A549 (cell line): ENCODE measurements at regions not wholly inside any gene's neighbourhood (a gene's known extent, or its start where the extent isn't known, plus 50 kb on each side); places are given as distances from the start of the nearest gene placed in this dataset.
A peak's percentile ranks its signal among the peaks of the same experiment; 100 is the strongest.

Source experiments
- ATAC-seq, 2 experiments: fragments of 200-7000 bp in 1 of 2; fragments of >200 bp in 1 of 2; cut with Nextera tagmentation in 1 of 2; cut with Tn5 transposase in 1 of 2; 3 replicates each; pipeline versions ENCODE4 v1.8.0 to v1.9.1; 2018 to 2020; ENCODE audit warnings: mild to moderate bottlenecking in 1 of 2, moderate library complexity in 1 of 2
- CTCF ChIA-PET: fragments of 300-600 bp; sonication (Branson Sonifier 250); formaldehyde crosslinking; extraction: SDS; loops from one replicate; lab custom pipeline; 2021; ENCODE audit warnings: antibody characterized with exemption, inconsistent platforms; lab: Yijun Ruan, JAX
- POLR2A ChIA-PET: fragments of 350-600 bp; formaldehyde crosslinking; extraction: SDS; loops from one replicate; lab custom pipeline; 2021; ENCODE audit warnings: antibody characterized with exemption, inconsistent platforms; lab: Yijun Ruan, JAX
- DNase-seq, 2 experiments: peaks; one replicate each; pipeline versions ENCODE4 v3.0.0 to v3.0.0-alpha.2; 2011 to 2016; ENCODE audit warnings: low read depth in 1 of 2, low spot score in 1 of 2
- FAIRE-seq: peaks from 2 replicates; lab custom pipeline; 2011; peaks lifted over from hg19 to GRCh38; lab: Jason Lieb, UNC
- H3K27ac ChIP-seq, 2 experiments: fragments of >200 bp; sonication (Bioruptor Twin); formaldehyde crosslinking; 3 replicates each; pipeline ENCODE4 v1.5.1; 2016 to 2017
- H3K4me1 ChIP-seq: fragments of >200 bp; sonication (Bioruptor Twin); formaldehyde crosslinking; 3 replicates; pipeline ENCODE4 v1.6.1; 2016
- H3K4me2 ChIP-seq: fragments of >200 bp; sonication (Bioruptor Twin); formaldehyde crosslinking; 3 replicates; pipeline ENCODE4 v1.6.1; 2016
- H3K4me3 ChIP-seq: fragments of >200 bp; sonication (Bioruptor Twin); formaldehyde crosslinking; 3 replicates; pipeline ENCODE4 v1.5.1; 2016
- H3K9me3 ChIP-seq: fragments of >200 bp; sonication (Bioruptor Twin); formaldehyde crosslinking; 3 replicates; pipeline ENCODE4 v1.6.1; 2016
- CBX8 ChIP-seq: fragments of 200-600 bp; sonication (generic); IDR thresholded peaks from 2 replicates; pipeline ENCODE4 v1.6.1; 2016
- CEBPB ChIP-seq, 2 experiments: fragments of >200 bp in 1 of 2; sonication (Bioruptor Twin) in 1 of 2; formaldehyde crosslinking in 1 of 2; IDR thresholded peaks; 2 replicates each; pipeline ENCODE4 v1.6.1; 2012 to 2016
- CHD2 ChIP-seq: fragments of 150-350 bp; IDR thresholded peaks from 2 replicates; pipeline ENCODE4 v1.6.1; 2014; ENCODE audit warnings: low read length; ENCODE audit not compliant: partially characterized antibody
- EHF ChIP-seq: fragments of 250-450 bp; sonication (Bioruptor Pico); IDR thresholded peaks from 2 replicates; pipeline ENCODE4 v1.5.0; 2020; ENCODE audit warnings: mild to moderate bottlenecking
- ESRRA ChIP-seq: fragments of 150-350 bp; IDR thresholded peaks from 2 replicates; pipeline ENCODE4 v1.6.1; 2014; ENCODE audit warnings: mild to moderate bottlenecking, low read length, borderline replicate concordance
- FOSB ChIP-seq: fragments of 250-450 bp; sonication (Bioruptor Pico); IDR thresholded peaks from 2 replicates; pipeline ENCODE4 v1.5.0; 2020; ENCODE audit warnings: mild to moderate bottlenecking, moderate library complexity
- FOXS1 ChIP-seq: fragments of 250-450 bp; sonication (Bioruptor Pico); IDR thresholded peaks from 2 replicates; pipeline ENCODE4 v1.5.0; 2020; ENCODE audit warnings: mild to moderate bottlenecking, moderate library complexity
- HEYL ChIP-seq: fragments of 250-450 bp; sonication (Bioruptor Pico); IDR thresholded peaks from 2 replicates; pipeline ENCODE4 v1.8.0; 2021; ENCODE audit warnings: mild to moderate bottlenecking, moderate library complexity
- HOXA7 ChIP-seq: fragments of 250-450 bp; sonication (Bioruptor Pico); IDR thresholded peaks from 2 replicates; pipeline ENCODE4 v1.5.0; 2020; ENCODE audit warnings: mild to moderate bottlenecking, moderate library complexity
- HOXB13 ChIP-seq: fragments of 250-450 bp; sonication (Bioruptor Pico); IDR thresholded peaks from 2 replicates; pipeline ENCODE4 v1.5.0; 2020; ENCODE audit warnings: low read depth, mild to moderate bottlenecking, moderate library complexity
- HOXB5 ChIP-seq: fragments of 250-450 bp; sonication (Bioruptor Pico); IDR thresholded peaks from 2 replicates; pipeline ENCODE4 v1.5.0; 2020; ENCODE audit warnings: mild to moderate bottlenecking, moderate library complexity
- KDM5A ChIP-seq: fragments of 200-600 bp; sonication (generic); IDR thresholded peaks from 2 replicates; pipeline ENCODE4 v1.6.1; 2016; ENCODE audit warnings: antibody characterized with exemption, mild to moderate bottlenecking
- MYC ChIP-seq: IDR thresholded peaks from 2 replicates; pipeline ENCODE4 v1.6.1; 2012; ENCODE audit warnings: mild to moderate bottlenecking, inconsistent platforms, low read length, improper control_type of control experiment, borderline replicate concordance
- NR3C1 ChIP-seq: fragments of >200 bp; sonication (Bioruptor Twin); formaldehyde crosslinking; IDR thresholded peaks from 3 replicates; pipeline ENCODE4 v1.6.1; 2017
- REST ChIP-seq: fragments of 200-600 bp; sonication (generic); IDR thresholded peaks from 2 replicates; pipeline ENCODE4 v1.6.1; 2016; ENCODE audit warnings: antibody characterized with exemption, mild to moderate bottlenecking, moderate library complexity
- RFX5 ChIP-seq: fragments of 450-650 bp; IDR thresholded peaks from 2 replicates; pipeline ENCODE4 v1.7.1; 2014; ENCODE audit warnings: antibody characterized with exemption, mild to moderate bottlenecking, moderate library complexity
- RNF2 ChIP-seq: fragments of 200-600 bp; sonication (generic); IDR thresholded peaks from 2 replicates; pipeline ENCODE4 v1.6.1; 2016; ENCODE audit warnings: low read depth, mild to moderate bottlenecking, antibody characterized with exemption, moderate library complexity, borderline replicate concordance
- SREBF2 ChIP-seq: fragments of 450-650 bp; IDR thresholded peaks from 2 replicates; pipeline ENCODE4 v1.6.1; 2014; ENCODE audit warnings: mild to moderate bottlenecking, moderate library complexity
- ZFP36 ChIP-seq: fragments of 450-650 bp; IDR thresholded peaks from 2 replicates; pipeline ENCODE4 v1.6.1; 2014; ENCODE audit warnings: borderline replicate concordance; ENCODE audit not compliant: partially characterized antibody
- ZSCAN20 ChIP-seq: fragments of 250-450 bp; sonication (Bioruptor Pico); IDR thresholded peaks from 2 replicates; pipeline ENCODE4 v1.8.0; 2022; ENCODE audit warnings: mild to moderate bottlenecking, moderate library complexity
- WGBS: methylation state at CpG from one replicate; pipeline ENCODE4 v1.1.6; 2017; ENCODE audit errors: missing lambda C conversion rate; 5-methylcytosine and 5-hydroxymethylcytosine counted together
- TF ChIP-seq, protein P1 (sequence below): fragments of 450-650 bp; IDR thresholded peaks from 2 replicates; pipeline ENCODE4 v1.6.1; 2014; ENCODE audit warnings: antibody characterized with exemption

DNA sequence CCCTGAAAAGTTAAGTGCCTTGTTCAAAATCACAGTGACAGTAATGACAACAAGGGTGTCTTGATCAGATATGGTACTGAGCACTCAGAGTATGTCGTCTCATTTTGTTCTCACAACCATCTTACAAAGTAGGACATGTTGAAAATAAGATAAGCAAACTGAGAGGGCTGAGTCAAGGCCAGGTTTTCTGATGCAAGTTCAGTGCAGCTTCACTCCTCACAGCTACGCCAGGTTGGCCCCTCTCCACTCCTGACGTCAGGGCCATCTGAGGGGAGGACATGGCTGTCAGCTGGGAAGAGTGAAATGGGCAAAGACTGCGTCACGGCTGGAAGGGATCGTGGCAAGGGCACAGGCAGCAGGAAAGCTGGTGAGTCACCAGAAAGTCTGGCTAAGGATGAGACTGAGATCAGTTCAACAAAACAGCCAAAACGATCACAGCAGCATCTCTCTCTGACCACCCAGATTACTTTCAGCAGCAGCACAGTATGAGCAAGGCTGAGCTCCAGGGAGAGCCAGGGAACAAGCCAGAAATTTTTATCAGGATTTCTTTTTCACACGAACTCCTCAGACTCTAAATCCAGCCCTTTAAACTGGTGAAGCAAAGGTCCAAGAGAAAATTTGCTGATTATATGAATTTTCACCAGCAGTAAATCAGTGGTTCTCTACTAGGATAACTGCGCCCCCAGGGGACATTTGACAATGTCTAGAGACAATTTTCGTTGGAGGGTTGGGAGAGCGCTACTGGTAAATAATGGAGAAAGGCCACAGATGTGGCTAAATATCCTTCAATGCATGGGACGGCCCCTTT lies 297.9 kb upstream of the AMIGO2 start (continued):
- TF ChIP-seq, protein P1, sequence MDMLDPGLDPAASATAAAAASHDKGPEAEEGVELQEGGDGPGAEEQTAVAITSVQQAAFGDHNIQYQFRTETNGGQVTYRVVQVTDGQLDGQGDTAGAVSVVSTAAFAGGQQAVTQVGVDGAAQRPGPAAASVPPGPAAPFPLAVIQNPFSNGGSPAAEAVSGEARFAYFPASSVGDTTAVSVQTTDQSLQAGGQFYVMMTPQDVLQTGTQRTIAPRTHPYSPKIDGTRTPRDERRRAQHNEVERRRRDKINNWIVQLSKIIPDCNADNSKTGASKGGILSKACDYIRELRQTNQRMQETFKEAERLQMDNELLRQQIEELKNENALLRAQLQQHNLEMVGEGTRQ, result no peak
- TF ChIP-seq HEYL (CRISPR knock-in tag), result peak; percentile 36; the same call in 1 of the 2 replicates
- TF ChIP-seq CEBPB (IDR thresholded peaks at IDR 0.05), result peak; percentile 61 to 90
- 0 out of 2 replicates have a peak, but pooled peaks have one; percentile 38 for TF ChIP-seq HOXA7 (CRISPR knock-in tag)
- TF ChIP-seq ZFP36, result no peak
- no peak for TF ChIP-seq ESRRA
- no peak for TF ChIP-seq CBX8
- no peak for TF ChIP-seq MYC
- no peak for TF ChIP-seq SREBF2
- 0 out of 2 replicates have a peak, but pooled peaks have one; percentile 13 for TF ChIP-seq FOXS1

- DNase-seq (peak in 1 of 2 experiments; percentile 39), ATAC-seq (no peak), FAIRE-seq (no peak)
- Histone ChIP-seq H3K27ac (peak overlapping the region; percentile 89 to 95), H3K4me3 (no peak overlapping the region), H3K9me3 (peaks cover 13% of the 10 kb centered on the region; the same call in 2 of the 3 replicates)
- CTCF ChIA-PET, result interaction anchor here (0.9 to 2.0 kb wide), 6 partner anchors 19 to 1251 kb away, joined by 3 to 6 read pairs (median 3); partner anchors contain the start of genes AMIGO2 and PCED1B
- WGBS, result 72% methylated on average over 6 of the region's 6 CpGs
- TF ChIP-seq HOXB5 (CRISPR knock-in tag), result peak; percentile 48; the same call in 1 of the 2 replicates
- peak; percentile 80; the same call in 1 of the 2 replicates for TF ChIP-seq EHF (CRISPR knock-in tag)
- TF ChIP-seq RNF2, result no peak
- TF ChIP-seq RFX5, result no peak
- no peak for TF ChIP-seq CEBPB (IDR thresholded peaks at IDR 0.05)
- TF ChIP-seq, protein P1, result no peak
- TF ChIP-seq CHD2, result no peak
- no peak for TF ChIP-seq ZFP36
- peak; percentile 66; the same call in 1 of the 2 replicates for TF ChIP-seq HEYL (CRISPR knock-in tag)
- no peak for TF ChIP-seq NR3C1
- TF ChIP-seq FOSB (CRISPR knock-in tag), result 0 out of 2 replicates have a peak, but pooled peaks have one; percentile 53
- peak; percentile 50; the same call in 1 of the 2 replicates for TF ChIP-seq HOXB13
- TF ChIP-seq ZSCAN20 (CRISPR knock-in tag), result peak; percentile 56; the same call in 1 of the 2 replicates
- TF ChIP-seq REST, result no peak
- no peak for TF ChIP-seq KDM5A
- TF ChIP-seq, all 56 proteins: peak for 6
- POLR2A ChIA-PET, result interaction anchor here (0.6 to 1.7 kb wide), 6 partner anchors 99 to 298 kb away, joined by 3 to 16 read pairs (median 5); partner anchors contain the start of genes AMIGO2 and PCED1B
- Histone ChIP-seq H3K4me1 (peaks cover 43% of the 10 kb centered on the region), H3K4me2 (peak overlapping the region; percentile 60)
Observed at GRCh38 chr12:47376927-47377326, 297.2 kb upstream of the AMIGO2 start.
